Hepatocyte (in vitro differentiated cells): ENCODE measurements at regions not wholly inside any gene's neighbourhood (a gene's known extent, or its start where the extent isn't known, plus 50 kb on each side); places are given as distances from the start of the nearest gene placed in this dataset.

Experiments used
- DNase-seq: peaks from one replicate; pipeline ENCODE4 v3.0.0-alpha.2; 2016; ENCODE audit warnings: low spot score
- H2AFZ ChIP-seq: fragments of 200-600 bp; sonication (generic); 2 replicates; pipeline ENCODE4 v1.6.0; 2016; ENCODE audit warnings: antibody characterized with exemption, mild to moderate bottlenecking
- H3K27ac ChIP-seq: fragments of 200-600 bp; sonication (generic); 2 replicates; pipeline ENCODE4 v1.5.1; 2016; ENCODE audit warnings: mild to moderate bottlenecking
- H3K27me3 ChIP-seq: fragments of 200-600 bp; sonication (generic); 2 replicates; pipeline ENCODE4 v1.6.1; 2016
- H3K36me3 ChIP-seq: fragments of 200-600 bp; sonication (generic); replicated peaks from 2 replicates; pipeline ENCODE4 v1.5.1; 2016; ENCODE audit warnings: low read depth; ENCODE audit not compliant: insufficient read depth
- H3K4me1 ChIP-seq: fragments of 200-600 bp; sonication (generic); 2 replicates; pipeline ENCODE4 v1.5.1; 2016; ENCODE audit warnings: mild to moderate bottlenecking, moderate library complexity; ENCODE audit not compliant: insufficient read depth
- H3K4me2 ChIP-seq: fragments of 200-600 bp; sonication (generic); 2 replicates; pipeline ENCODE4 v1.6.0; 2016
- H3K4me3 ChIP-seq: fragments of 200-600 bp; sonication (generic); 2 replicates; pipeline ENCODE4 v1.5.1; 2016; ENCODE audit warnings: mild to moderate bottlenecking
- H3K79me2 ChIP-seq: fragments of 200-600 bp; sonication (generic); 2 replicates; pipeline ENCODE4 v1.6.0; 2017; ENCODE audit warnings: mild to moderate bottlenecking
- H3K9me2 ChIP-seq: fragments of 200-600 bp; sonication (generic); replicated peaks from 2 replicates; pipeline ENCODE4 v1.6.0; 2017; ENCODE audit warnings: mild to moderate bottlenecking; ENCODE audit not compliant: insufficient read depth
- H3K9me3 ChIP-seq: fragments of 200-600 bp; sonication (generic); 2 replicates; pipeline ENCODE4 v1.5.1; 2016; ENCODE audit warnings: low read depth, mild to moderate bottlenecking
- H4K20me1 ChIP-seq: fragments of 200-600 bp; sonication (generic); 2 replicates; pipeline ENCODE4 v1.6.0; 2016; ENCODE audit warnings: mild to moderate bottlenecking; ENCODE audit not compliant: insufficient read depth, poor library complexity, severe bottlenecking
- EZH2 ChIP-seq: fragments of 200-600 bp; sonication (generic); IDR thresholded peaks from 2 replicates; pipeline ENCODE4 v1.6.1; 2016; ENCODE audit warnings: antibody characterized with exemption, mild to moderate bottlenecking, borderline replicate concordance
- EZH2phosphoT487 ChIP-seq: fragments of 200-600 bp; sonication (generic); IDR thresholded peaks from one replicate; pipeline ENCODE4 v1.6.1; 2018; ENCODE audit warnings: antibody characterized with exemption, mild to moderate bottlenecking, low read depth, moderate library complexity; ENCODE audit not compliant: unreplicated experiment, severe bottlenecking
- WGBS: methylation state at CpG from one replicate; pipeline ENCODE4 v1.1.6; 2016; ENCODE audit warnings: low lambda C conversion rate; ENCODE audit errors: missing lambda C conversion rate; 5-methylcytosine and 5-hydroxymethylcytosine counted together
- TF ChIP-seq, protein P1 (sequence below): fragments of 200-600 bp; sonication (generic); IDR thresholded peaks from 2 replicates; pipeline ENCODE4 v1.5.1; 2016; ENCODE audit warnings: antibody characterized with exemption, mild to moderate bottlenecking; ENCODE audit not compliant: poor library complexity

DNA sequence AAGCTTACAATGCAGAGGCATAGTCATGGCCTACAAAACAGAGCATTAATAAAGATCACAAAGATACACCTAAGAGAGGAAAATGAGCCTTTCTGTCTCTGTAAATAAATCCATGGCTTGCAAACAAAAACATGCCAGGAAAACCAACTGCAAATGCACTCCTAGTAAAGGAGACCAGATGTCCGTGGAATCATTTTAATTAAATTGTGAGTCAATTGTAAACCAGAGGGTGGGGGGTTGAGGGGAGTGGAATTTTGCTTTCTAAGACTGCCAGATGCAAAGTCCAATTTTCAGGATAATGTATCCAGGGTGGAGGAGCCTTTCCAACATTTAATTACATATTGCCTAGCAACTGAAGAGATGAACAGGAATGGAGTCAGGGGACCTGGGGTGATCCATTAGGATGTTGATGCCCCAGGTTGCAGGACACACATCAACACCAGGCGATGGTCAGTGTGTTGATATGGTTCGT, 390.3 kb upstream of the CCL2 start:
- no peaks in the 10 kb centered on the region for H4K20me1 ChIP-seq
- DNase-seq, result no peak
- H2AFZ ChIP-seq, result no peak overlapping the region
- WGBS, result 71% methylated on average over 3 of the region's 3 CpGs
- H3K27me3 ChIP-seq, result peaks cover 6% of the 10 kb centered on the region
- no peaks in the 10 kb centered on the region for H3K36me3 ChIP-seq
- TF ChIP-seq EZH2phosphoT487, result no peak
- TF ChIP-seq, protein P1, sequence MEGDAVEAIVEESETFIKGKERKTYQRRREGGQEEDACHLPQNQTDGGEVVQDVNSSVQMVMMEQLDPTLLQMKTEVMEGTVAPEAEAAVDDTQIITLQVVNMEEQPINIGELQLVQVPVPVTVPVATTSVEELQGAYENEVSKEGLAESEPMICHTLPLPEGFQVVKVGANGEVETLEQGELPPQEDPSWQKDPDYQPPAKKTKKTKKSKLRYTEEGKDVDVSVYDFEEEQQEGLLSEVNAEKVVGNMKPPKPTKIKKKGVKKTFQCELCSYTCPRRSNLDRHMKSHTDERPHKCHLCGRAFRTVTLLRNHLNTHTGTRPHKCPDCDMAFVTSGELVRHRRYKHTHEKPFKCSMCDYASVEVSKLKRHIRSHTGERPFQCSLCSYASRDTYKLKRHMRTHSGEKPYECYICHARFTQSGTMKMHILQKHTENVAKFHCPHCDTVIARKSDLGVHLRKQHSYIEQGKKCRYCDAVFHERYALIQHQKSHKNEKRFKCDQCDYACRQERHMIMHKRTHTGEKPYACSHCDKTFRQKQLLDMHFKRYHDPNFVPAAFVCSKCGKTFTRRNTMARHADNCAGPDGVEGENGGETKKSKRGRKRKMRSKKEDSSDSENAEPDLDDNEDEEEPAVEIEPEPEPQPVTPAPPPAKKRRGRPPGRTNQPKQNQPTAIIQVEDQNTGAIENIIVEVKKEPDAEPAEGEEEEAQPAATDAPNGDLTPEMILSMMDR, result no peak
- TF ChIP-seq EZH2, result no peak
- H3K4me1 ChIP-seq, result no peaks in the 10 kb centered on the region
- H3K4me2 ChIP-seq, result no peak overlapping the region
- no peaks in the 10 kb centered on the region for H3K9me3 ChIP-seq
- H3K27ac ChIP-seq, result no peak overlapping the region
- H3K79me2 ChIP-seq, result no peaks in the 10 kb centered on the region
- no peaks in the 10 kb centered on the region for H3K9me2 ChIP-seq
- H3K4me3 ChIP-seq, result no peak overlapping the region

DNA sequence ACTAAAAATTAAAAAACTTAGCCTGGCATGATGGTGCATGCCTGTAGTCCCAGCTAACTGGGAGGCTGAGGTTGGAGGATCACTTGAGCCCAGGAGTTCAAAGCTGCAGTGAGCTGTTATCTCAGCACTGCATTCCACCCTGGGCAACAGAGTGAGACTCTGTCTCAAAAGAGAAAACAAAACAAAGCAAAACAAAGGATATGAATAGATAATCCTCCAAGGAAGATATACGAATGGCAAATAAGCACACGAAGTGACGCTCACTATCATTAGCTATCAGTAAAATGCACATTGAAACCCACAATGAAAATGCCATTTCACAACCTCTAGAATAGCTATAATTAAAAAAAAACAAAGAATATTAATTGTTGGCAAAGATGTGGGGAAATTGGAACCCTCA, 386.2 kb upstream of the CCL2 start:
- Histone ChIP-seq H3K9me3 (no peaks in the 10 kb centered on the region), H3K27me3 (no peaks in the 10 kb centered on the region), H3K79me2 (no peaks in the 10 kb centered on the region), H2AFZ (no peak overlapping the region), H3K27ac (no peak overlapping the region), H3K4me3 (no peak overlapping the region), H3K4me1 (no peaks in the 10 kb centered on the region), H3K9me2 (no peaks in the 10 kb centered on the region), H3K4me2 (no peak overlapping the region), H4K20me1 (no peaks in the 10 kb centered on the region), H3K36me3 (no peaks in the 10 kb centered on the region)
- DNase-seq, result no peak
- 88% methylated on average over 3 of the region's 3 CpGs for WGBS
- TF ChIP-seq EZH2 (no peak), EZH2phosphoT487 (no peak)
- TF ChIP-seq, protein P1, result no peak

DNA sequence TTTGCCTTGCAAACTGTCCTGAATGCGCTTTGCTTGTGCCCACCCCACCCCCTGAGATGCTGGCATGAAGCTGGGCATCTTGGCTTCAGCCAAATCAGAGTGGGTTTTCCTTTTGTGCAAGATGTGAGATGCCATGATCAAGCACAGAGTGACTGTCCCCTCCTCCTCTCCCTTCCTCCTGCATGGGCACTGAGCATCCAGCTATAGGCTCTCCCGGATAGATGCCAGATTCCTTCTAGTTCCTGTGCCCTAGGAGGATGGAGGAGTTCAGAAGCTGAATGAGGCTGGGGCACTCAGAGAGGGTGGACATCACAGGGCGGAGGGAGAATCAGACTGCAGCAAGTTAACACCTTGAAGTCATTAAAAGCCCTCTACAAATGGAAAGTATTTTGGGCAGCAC, 384.1 kb upstream of the CCL2 start:
- Histone ChIP-seq H3K79me2 (no peaks in the 10 kb centered on the region), H2AFZ (no peak overlapping the region), H3K9me3 (no peaks in the 10 kb centered on the region), H4K20me1 (no peaks in the 10 kb centered on the region), H3K4me1 (no peaks in the 10 kb centered on the region), H3K36me3 (no peaks in the 10 kb centered on the region), H3K27me3 (no peaks in the 10 kb centered on the region), H3K4me2 (no peak overlapping the region), H3K4me3 (no peak overlapping the region), H3K27ac (no peak overlapping the region), H3K9me2 (no peaks in the 10 kb centered on the region)
- WGBS, result 89% methylated on average over 3 of the region's 3 CpGs
- no peak for TF ChIP-seq EZH2
- no peak for TF ChIP-seq EZH2phosphoT487
- TF ChIP-seq, protein P1, result no peak
- no peak for DNase-seq
